ENCODE measurements at regions not wholly inside any gene's neighbourhood (a gene's known extent, or its start where the extent isn't known, plus 50 kb on each side); places are given as distances from the start of the nearest gene placed in this dataset.

DNA sequence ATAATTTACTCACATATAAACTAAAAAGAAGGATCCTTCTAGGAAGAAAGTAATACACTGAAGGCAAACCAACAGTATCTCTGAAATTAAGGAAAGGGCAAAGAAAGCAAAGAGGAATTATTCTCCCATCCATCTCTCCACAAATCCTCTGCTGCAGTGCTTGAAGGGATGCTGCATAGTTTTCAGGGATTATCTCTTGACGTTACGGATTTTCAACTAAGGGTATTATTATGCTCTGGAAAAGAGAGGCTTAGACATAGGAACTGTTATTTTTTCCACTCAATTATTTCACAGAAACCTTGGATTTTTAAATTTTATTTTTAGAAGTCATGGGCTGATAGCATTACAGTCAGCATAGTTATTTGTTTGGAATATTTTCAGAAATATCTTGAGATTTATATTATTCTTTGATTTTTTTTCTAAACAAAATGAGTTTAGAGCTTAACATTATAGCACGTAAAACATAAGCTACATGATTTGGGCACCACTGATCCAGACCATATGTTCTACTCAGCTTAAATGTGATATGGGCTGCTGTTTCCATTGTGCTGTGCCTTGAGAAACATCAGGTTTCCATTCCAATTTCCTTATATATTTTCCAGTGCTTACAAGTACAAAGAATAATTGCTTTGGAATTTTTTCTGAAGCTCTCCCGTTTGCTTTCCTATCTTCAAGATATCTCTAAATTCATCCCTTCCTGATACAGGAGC, 57.9 kb upstream of the DCN start:
- no peak overlapping the region for H3K9ac ChIP-seq (ENCODE audit: low read length)
- no peaks in the 10 kb centered on the region for H3K79me2 ChIP-seq (ENCODE audit: low read length)
- H4K20me1 ChIP-seq (ENCODE audit: insufficient read depth, low read length), result no peaks in the 10 kb centered on the region
- H3K4me2 ChIP-seq (ENCODE audit: low read length), result no peak overlapping the region
- H3K36me3 ChIP-seq (replicated peaks; ENCODE audit: low read depth, low read length), result no peaks in the 10 kb centered on the region
- no peaks in the 10 kb centered on the region for H3K4me1 ChIP-seq (ENCODE audit: low read length)
- no peaks in the 10 kb centered on the region for H3K27me3 ChIP-seq (ENCODE audit: low read depth, low read length)
- TF ChIP-seq, protein P1, sequence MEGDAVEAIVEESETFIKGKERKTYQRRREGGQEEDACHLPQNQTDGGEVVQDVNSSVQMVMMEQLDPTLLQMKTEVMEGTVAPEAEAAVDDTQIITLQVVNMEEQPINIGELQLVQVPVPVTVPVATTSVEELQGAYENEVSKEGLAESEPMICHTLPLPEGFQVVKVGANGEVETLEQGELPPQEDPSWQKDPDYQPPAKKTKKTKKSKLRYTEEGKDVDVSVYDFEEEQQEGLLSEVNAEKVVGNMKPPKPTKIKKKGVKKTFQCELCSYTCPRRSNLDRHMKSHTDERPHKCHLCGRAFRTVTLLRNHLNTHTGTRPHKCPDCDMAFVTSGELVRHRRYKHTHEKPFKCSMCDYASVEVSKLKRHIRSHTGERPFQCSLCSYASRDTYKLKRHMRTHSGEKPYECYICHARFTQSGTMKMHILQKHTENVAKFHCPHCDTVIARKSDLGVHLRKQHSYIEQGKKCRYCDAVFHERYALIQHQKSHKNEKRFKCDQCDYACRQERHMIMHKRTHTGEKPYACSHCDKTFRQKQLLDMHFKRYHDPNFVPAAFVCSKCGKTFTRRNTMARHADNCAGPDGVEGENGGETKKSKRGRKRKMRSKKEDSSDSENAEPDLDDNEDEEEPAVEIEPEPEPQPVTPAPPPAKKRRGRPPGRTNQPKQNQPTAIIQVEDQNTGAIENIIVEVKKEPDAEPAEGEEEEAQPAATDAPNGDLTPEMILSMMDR (IDR thresholded peaks at IDR 0.05; ENCODE audit: low read depth, low read length), result no peak
- no peak for TF ChIP-seq EZH2phosphoT487 (IDR thresholded peaks at IDR 0.05; ENCODE audit: low read depth)
- no peak overlapping the region for H3K27ac ChIP-seq (ENCODE audit: low read length)
- H3K4me3 ChIP-seq (ENCODE audit: low read length), result no peak overlapping the region
- no peaks in the 10 kb centered on the region for H3K9me3 ChIP-seq (ENCODE audit: insufficient read depth, low read length)
- no peak overlapping the region for H2AFZ ChIP-seq (ENCODE audit: low read depth, low read length)

DNA sequence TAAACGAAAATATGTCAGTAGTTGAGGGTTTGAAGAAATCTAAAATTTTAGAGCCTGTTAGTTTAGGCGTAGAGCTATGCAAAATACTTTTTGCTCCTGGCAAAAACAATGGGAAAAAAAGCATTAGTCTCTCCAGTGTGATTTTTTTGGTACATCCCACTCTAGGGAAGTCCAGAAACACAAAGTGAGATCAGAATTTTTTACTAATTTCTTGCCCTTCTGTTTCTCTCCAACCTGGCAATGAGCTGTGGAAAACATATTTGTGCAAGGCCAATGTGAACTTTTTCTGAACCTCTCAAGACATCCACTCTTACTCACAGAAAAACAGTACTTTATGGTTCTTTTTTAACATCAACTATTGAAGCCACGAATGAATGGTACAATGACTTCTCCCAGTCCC, 56.9 kb upstream of the DCN start:
- Histone ChIP-seq H3K27ac (ENCODE audit: low read length) (no peak overlapping the region), H3K36me3 (replicated peaks; ENCODE audit: low read depth, low read length) (no peaks in the 10 kb centered on the region), H3K4me3 (ENCODE audit: low read length) (no peak overlapping the region), H4K20me1 (ENCODE audit: insufficient read depth, low read length) (no peaks in the 10 kb centered on the region), H3K9ac (ENCODE audit: low read length) (no peak overlapping the region), H3K79me2 (ENCODE audit: low read length) (no peaks in the 10 kb centered on the region), H3K4me1 (ENCODE audit: low read length) (no peaks in the 10 kb centered on the region), H3K4me2 (ENCODE audit: low read length) (no peak overlapping the region), H2AFZ (ENCODE audit: low read depth, low read length) (no peak overlapping the region), H3K27me3 (ENCODE audit: low read depth, low read length) (no peaks in the 10 kb centered on the region), H3K9me3 (ENCODE audit: insufficient read depth, low read length) (no peaks in the 10 kb centered on the region)
- no peak for TF ChIP-seq EZH2phosphoT487 (IDR thresholded peaks at IDR 0.05; ENCODE audit: low read depth)
- TF ChIP-seq, protein P1 (IDR thresholded peaks at IDR 0.05; ENCODE audit: low read depth, low read length), result no peak

All from OCI-LY3 (cell line).